ENCODE measurements at regions not wholly inside any gene's neighbourhood (a gene's known extent, or its start where the extent isn't known, plus 50 kb on each side); places are given as distances from the start of the nearest gene placed in this dataset.

- DNase-seq (ENCODE audit: extremely low spot score): no peak
- ChIA-PET POLR2A (no interaction called here), CTCF (interaction anchor here (0.7 kb wide), 1 partner anchor 35 kb away, joined by 3 read pairs; no protein-coding TSS in a partner anchor)
- TF ChIP-seq ARNT (IDR thresholded peaks at IDR 0.05): no peak
- TF ChIP-seq TARDBP (IDR thresholded peaks at IDR 0.05): no peak
- no peak for TF ChIP-seq ZNF384 (IDR thresholded peaks at IDR 0.05)
- TF ChIP-seq SP1 (IDR thresholded peaks at IDR 0.05): no peak
- TF ChIP-seq FOXK2 (IDR thresholded peaks at IDR 0.05): no peak
- no peak for TF ChIP-seq L3MBTL2 (conservative IDR thresholded peaks at IDR 0.05)
- TF ChIP-seq LEF1 (IDR thresholded peaks at IDR 0.05; ENCODE audit: borderline replicate concordance): no peak
- TF ChIP-seq SUZ12 (IDR thresholded peaks at IDR 0.05): no peak
- no peak for TF ChIP-seq HDGF (IDR thresholded peaks at IDR 0.05; ENCODE audit: borderline replicate concordance)
- TF ChIP-seq PKNOX1 (IDR thresholded peaks at IDR 0.05): no peak
- TF ChIP-seq NFRKB (IDR thresholded peaks at IDR 0.05): no peak
- TF ChIP-seq BHLHE40 (IDR thresholded peaks at IDR 0.05; ENCODE audit: borderline replicate concordance): no peak
- TF ChIP-seq FOXA1 (IDR thresholded peaks at IDR 0.05): no peak
- no peak for TF ChIP-seq CTBP1 (IDR thresholded peaks at IDR 0.05; ENCODE audit: borderline replicate concordance)
- no peak for TF ChIP-seq ELF4 (IDR thresholded peaks at IDR 0.05)
- no peak for TF ChIP-seq FOXM1 (IDR thresholded peaks at IDR 0.05; ENCODE audit: borderline replicate concordance)
Observed at GRCh38 chr19:14318873-14319272, 62.4 kb upstream of the ADGRE5 start.

GRCh38 chr19:14317157-14317556 is 64.1 kb upstream of the ADGRE5 start:
- ChIA-PET CTCF (interaction anchor here (1.0 kb wide), 1 partner anchor 117 kb away, joined by 3 read pairs; no protein-coding TSS in a partner anchor), POLR2A (no interaction called here)
- no peak for DNase-seq (ENCODE audit: extremely low spot score)
- TF ChIP-seq PKNOX1 (IDR thresholded peaks at IDR 0.05): no peak
- no peak for TF ChIP-seq FOXA1 (IDR thresholded peaks at IDR 0.05)
- TF ChIP-seq FOXM1 (IDR thresholded peaks at IDR 0.05; ENCODE audit: borderline replicate concordance): no peak
- TF ChIP-seq TARDBP (IDR thresholded peaks at IDR 0.05): no peak
- no peak for TF ChIP-seq SP1 (IDR thresholded peaks at IDR 0.05)
- no peak for TF ChIP-seq LEF1 (IDR thresholded peaks at IDR 0.05; ENCODE audit: borderline replicate concordance)
- TF ChIP-seq FOXK2 (IDR thresholded peaks at IDR 0.05): no peak
- no peak for TF ChIP-seq L3MBTL2 (conservative IDR thresholded peaks at IDR 0.05)
- no peak for TF ChIP-seq NFRKB (IDR thresholded peaks at IDR 0.05)
- no peak for TF ChIP-seq ARNT (IDR thresholded peaks at IDR 0.05)
- no peak for TF ChIP-seq ELF4 (IDR thresholded peaks at IDR 0.05)
- TF ChIP-seq BHLHE40 (IDR thresholded peaks at IDR 0.05; ENCODE audit: borderline replicate concordance): no peak
- TF ChIP-seq ZNF384 (IDR thresholded peaks at IDR 0.05): no peak
- no peak for TF ChIP-seq HDGF (IDR thresholded peaks at IDR 0.05; ENCODE audit: borderline replicate concordance)
- no peak for TF ChIP-seq CTBP1 (IDR thresholded peaks at IDR 0.05; ENCODE audit: borderline replicate concordance)
- no peak for TF ChIP-seq SUZ12 (IDR thresholded peaks at IDR 0.05)

- POLR2A ChIA-PET: no interaction called here
- no peak for DNase-seq (ENCODE audit: extremely low spot score)
- CTCF ChIA-PET: interaction anchor here (0.7 to 1.0 kb wide), 2 partner anchors 179 to 1218 kb away, joined by 3 read pairs; partner anchors contain the start of gene ASF1B
- TF ChIP-seq CTBP1 (IDR thresholded peaks at IDR 0.05; ENCODE audit: borderline replicate concordance) (no peak), ARNT (IDR thresholded peaks at IDR 0.05) (no peak), FOXM1 (IDR thresholded peaks at IDR 0.05; ENCODE audit: borderline replicate concordance) (no peak), FOXK2 (IDR thresholded peaks at IDR 0.05) (no peak), LEF1 (IDR thresholded peaks at IDR 0.05; ENCODE audit: borderline replicate concordance) (no peak), ZNF384 (IDR thresholded peaks at IDR 0.05) (no peak), FOXA1 (IDR thresholded peaks at IDR 0.05) (no peak), SUZ12 (IDR thresholded peaks at IDR 0.05) (no peak), ELF4 (IDR thresholded peaks at IDR 0.05) (no peak), PKNOX1 (IDR thresholded peaks at IDR 0.05) (no peak), BHLHE40 (IDR thresholded peaks at IDR 0.05; ENCODE audit: borderline replicate concordance) (no peak), HDGF (IDR thresholded peaks at IDR 0.05; ENCODE audit: borderline replicate concordance) (no peak), SP1 (IDR thresholded peaks at IDR 0.05) (no peak), L3MBTL2 (conservative IDR thresholded peaks at IDR 0.05) (no peak), TARDBP (IDR thresholded peaks at IDR 0.05) (no peak), NFRKB (IDR thresholded peaks at IDR 0.05) (no peak)
Observed at GRCh38 chr19:14315433-14315832, 65.8 kb upstream of the ADGRE5 start.

- DNase-seq (ENCODE audit: extremely low spot score): no peak
- ChIA-PET POLR2A (no interaction called here), CTCF (no interaction called here)
- TF ChIP-seq LEF1 (IDR thresholded peaks at IDR 0.05; ENCODE audit: borderline replicate concordance) (no peak), ZNF384 (IDR thresholded peaks at IDR 0.05) (no peak), HDGF (IDR thresholded peaks at IDR 0.05; ENCODE audit: borderline replicate concordance) (no peak), SUZ12 (IDR thresholded peaks at IDR 0.05) (no peak)
Observed at GRCh38 chr19:14310055-14310454, 71.2 kb upstream of the ADGRE5 start.

- CTCF ChIA-PET: no interaction called here
- no peak for TF ChIP-seq SUZ12 (IDR thresholded peaks at IDR 0.05)
- TF ChIP-seq FOXM1 (IDR thresholded peaks at IDR 0.05; ENCODE audit: borderline replicate concordance): no peak
- no peak for TF ChIP-seq PKNOX1 (IDR thresholded peaks at IDR 0.05)
- TF ChIP-seq FOXA1 (IDR thresholded peaks at IDR 0.05): no peak
- no peak for TF ChIP-seq LEF1 (IDR thresholded peaks at IDR 0.05; ENCODE audit: borderline replicate concordance)
- TF ChIP-seq TARDBP (IDR thresholded peaks at IDR 0.05): no peak
- no peak for TF ChIP-seq ELF4 (IDR thresholded peaks at IDR 0.05)
- no peak for TF ChIP-seq ZNF384 (IDR thresholded peaks at IDR 0.05)
- TF ChIP-seq BHLHE40 (IDR thresholded peaks at IDR 0.05; ENCODE audit: borderline replicate concordance): no peak
- no peak for TF ChIP-seq FOXK2 (IDR thresholded peaks at IDR 0.05)
- TF ChIP-seq CTBP1 (IDR thresholded peaks at IDR 0.05; ENCODE audit: borderline replicate concordance): no peak
- POLR2A ChIA-PET: no interaction called here
- DNase-seq (ENCODE audit: extremely low spot score): no peak
Observed at GRCh38 chr19:14305706-14306105, 75.5 kb upstream of the ADGRE5 start.

Data from HEK293T (cell line).